Adrenal gland (tissue), 9 donors: ENCODE measurements at regions not wholly inside any gene's neighbourhood (a gene's known extent, or its start where the extent isn't known, plus 50 kb on each side); places are given as distances from the start of the nearest gene placed in this dataset.

ENCODE experiments used
- DNase-seq, 7 donors: peaks; one replicate each; pipeline ENCODE4 v3.0.0-alpha.2; 2019 to 2020
- H3K27ac ChIP-seq, 5 donors: fragments of 200-600 bp; sonication (generic) in 4 of 5; 1 replicate in 3 of 5; 2 replicates in 2 of 5; pipeline versions ENCODE4 v1.5.1 to v1.8.0; 2016 to 2020; ENCODE audit warnings: mild to moderate bottlenecking in 1 of 5
- H3K27me3 ChIP-seq: fragments of 200-600 bp; 2 replicates; pipeline ENCODE4 v1.8.0; 2021
- H3K36me3 ChIP-seq, 2 donors: fragments of 200-600 bp; replicated peaks in 1 of 2; 1 replicate in 1 of 2; 2 replicates in 1 of 2; pipeline versions ENCODE4 v1.5.1 to v1.8.0; 2018 to 2022
- H3K4me1 ChIP-seq, 2 donors: fragments of 200-600 bp; replicated peaks in 1 of 2; 1 replicate in 1 of 2; 2 replicates in 1 of 2; pipeline versions ENCODE4 v1.5.1 to v1.8.0; 2018 to 2021
- H3K4me3 ChIP-seq, 4 donors: fragments of 200-600 bp; sonication (generic) in 3 of 4; one replicate each; pipeline ENCODE4 v1.5.1; 2016 to 2018
- H3K9me3 ChIP-seq, 3 donors: fragments of 200-600 bp; sonication (generic) in 1 of 3; replicated peaks in 1 of 3; 1 replicate in 2 of 3; 2 replicates in 1 of 3; pipeline versions ENCODE4 v1.5.1 to v1.8.0; 2016 to 2021
- POLR2A ChIP-seq, 2 donors: fragments of 450-650 bp; IDR thresholded peaks; one replicate each; pipeline ENCODE4 v1.6.1; 2017; ENCODE audit warnings: antibody characterized with exemption in 2 of 2, mild to moderate bottlenecking in 2 of 2, moderate library complexity in 1 of 2
- WGBS, 4 donors: extraction: QIAGEN DNeasy Blood & Tissue Kit in 2 of 4; methylation state at CpG; one replicate each; pipeline versions ENCODE4 v1.1.5 to v1.1.7; 2013 to 2017; 5-methylcytosine and 5-hydroxymethylcytosine counted together
- intact Hi-C, 2 donors: fragments of 100-400 bp; cut with DNase I; formaldehyde crosslinking; loops; one replicate each; pipeline versions ENCODE4 v1.14.1 to v1.15.0; 2022 to 2023
- TF ChIP-seq, protein P1 (sequence below), 6 experiments: fragments of 450-650 bp in 4 of 6; fragments of 200-600 bp in 2 of 6; sonication (generic) in 1 of 6; IDR thresholded peaks; 1 replicate in 5 of 6; 2 replicates in 1 of 6; pipeline versions ENCODE4 v1.5.1 to v1.8.0; 2016 to 2021; ENCODE audit warnings: antibody characterized with exemption in 6 of 6, mild to moderate bottlenecking in 2 of 6, moderate library complexity in 1 of 6
- donor health status: healthy with polysubstance abuse.
- donor health status: Bipolar disorder and iron deficiency.
- donor health status: DM: yes; HTN: yes; CAD: no.
- donor health status: DM: no; HTN: no; CAD: no.
- donor health status: DM: no; HTN: no; CAD: no.

GRCh38 chr9:99635032-99635431 is 186.7 kb upstream of the NR4A3 start:
- TF ChIP-seq, protein P1, sequence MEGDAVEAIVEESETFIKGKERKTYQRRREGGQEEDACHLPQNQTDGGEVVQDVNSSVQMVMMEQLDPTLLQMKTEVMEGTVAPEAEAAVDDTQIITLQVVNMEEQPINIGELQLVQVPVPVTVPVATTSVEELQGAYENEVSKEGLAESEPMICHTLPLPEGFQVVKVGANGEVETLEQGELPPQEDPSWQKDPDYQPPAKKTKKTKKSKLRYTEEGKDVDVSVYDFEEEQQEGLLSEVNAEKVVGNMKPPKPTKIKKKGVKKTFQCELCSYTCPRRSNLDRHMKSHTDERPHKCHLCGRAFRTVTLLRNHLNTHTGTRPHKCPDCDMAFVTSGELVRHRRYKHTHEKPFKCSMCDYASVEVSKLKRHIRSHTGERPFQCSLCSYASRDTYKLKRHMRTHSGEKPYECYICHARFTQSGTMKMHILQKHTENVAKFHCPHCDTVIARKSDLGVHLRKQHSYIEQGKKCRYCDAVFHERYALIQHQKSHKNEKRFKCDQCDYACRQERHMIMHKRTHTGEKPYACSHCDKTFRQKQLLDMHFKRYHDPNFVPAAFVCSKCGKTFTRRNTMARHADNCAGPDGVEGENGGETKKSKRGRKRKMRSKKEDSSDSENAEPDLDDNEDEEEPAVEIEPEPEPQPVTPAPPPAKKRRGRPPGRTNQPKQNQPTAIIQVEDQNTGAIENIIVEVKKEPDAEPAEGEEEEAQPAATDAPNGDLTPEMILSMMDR (IDR thresholded peaks at IDR 0.05) = no peak
- no peak for TF ChIP-seq POLR2A (IDR thresholded peaks at IDR 0.05)
- Histone ChIP-seq H3K27ac (no peak overlapping the region), H3K4me1 (no peaks in the 10 kb centered on the region), H3K9me3 (no peaks in the 10 kb centered on the region), H3K4me3 (no peak overlapping the region), H3K27me3 (no peaks in the 10 kb centered on the region), H3K36me3 (no peaks in the 10 kb centered on the region)
- WGBS, 4 donors = 91 to 98% (median 93%) methylated on average over 3 of the region's 3 CpGs
- intact Hi-C loops = no loop called here
- DNase-seq = no peak

GRCh38 chr9:99637641-99638040 is 184.0 kb upstream of the NR4A3 start:
- no peak overlapping the region for H3K27ac ChIP-seq
- peaks cover 0 to 6% of the 10 kb centered on the region in 2 donors for H3K4me1 ChIP-seq
- H3K9me3 ChIP-seq = no peaks in the 10 kb centered on the region
- no peaks in the 10 kb centered on the region for H3K27me3 ChIP-seq
- intact Hi-C loops = no loop called here
- no peak for DNase-seq
- 74 to 82% (median 77%) methylated on average over 3 of the region's 3 CpGs for WGBS, 4 donors
- no peaks in the 10 kb centered on the region for H3K36me3 ChIP-seq
- TF ChIP-seq POLR2A (IDR thresholded peaks at IDR 0.05) = no peak
- TF ChIP-seq, protein P1 (IDR thresholded peaks at IDR 0.05) = no peak
- H3K4me3 ChIP-seq = no peak overlapping the region

DNA sequence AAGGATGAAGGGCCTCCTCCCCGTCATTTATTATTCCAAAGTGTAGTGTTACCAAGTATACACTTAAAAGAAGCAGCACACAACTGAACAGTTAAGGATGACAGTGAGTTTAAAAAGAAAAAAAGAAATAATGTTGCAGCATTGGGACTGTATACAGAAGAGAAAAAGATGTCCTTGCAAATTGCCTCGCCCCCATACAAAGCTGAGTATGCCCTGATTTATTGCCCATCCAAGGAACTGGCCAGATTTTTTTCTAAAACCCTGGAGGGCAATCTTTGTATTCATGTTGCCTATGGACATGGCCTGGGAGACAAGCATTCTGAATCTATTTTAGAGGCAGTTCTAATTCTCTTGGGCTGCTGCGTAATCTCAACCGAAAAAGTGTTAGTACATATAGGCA is 182.7 kb upstream of the NR4A3 start:
- no peak overlapping the region for H3K4me3 ChIP-seq
- no peaks in the 10 kb centered on the region for H3K36me3 ChIP-seq
- TF ChIP-seq, protein P1 (IDR thresholded peaks at IDR 0.05) = no peak
- no peak for TF ChIP-seq POLR2A (IDR thresholded peaks at IDR 0.05)
- no peaks in the 10 kb centered on the region for H3K9me3 ChIP-seq
- no peaks in the 10 kb centered on the region for H3K27me3 ChIP-seq
- H3K4me1 ChIP-seq = peaks cover 0 to 6% of the 10 kb centered on the region in 2 donors
- intact Hi-C loops = no loop called here
- H3K27ac ChIP-seq = no peak overlapping the region
- DNase-seq = no peak
- 76 to 82% (median 79%) methylated on average over 4 of the region's 4 CpGs for WGBS, 4 donors

DNA sequence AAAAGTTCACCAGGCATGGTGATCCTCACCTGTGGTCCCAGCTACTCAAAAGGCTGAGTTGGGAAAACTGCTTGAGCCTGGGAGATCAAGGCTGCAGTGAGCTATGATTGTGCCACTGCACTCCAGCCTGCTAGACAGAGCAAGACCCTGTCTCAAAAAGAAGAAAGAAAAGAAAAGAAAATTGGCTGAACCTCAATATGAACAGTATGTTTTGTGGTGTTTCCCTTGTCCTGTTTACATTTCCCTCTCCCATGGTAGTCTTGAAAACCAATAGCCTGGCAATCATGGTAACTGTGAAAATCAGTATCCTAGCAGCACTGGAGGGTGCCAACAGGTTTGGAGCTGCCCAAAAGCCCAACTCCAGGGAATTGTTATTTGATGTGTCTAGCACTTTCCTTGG is 174.1 kb upstream of the NR4A3 start:
- Histone ChIP-seq H3K9me3 (no peaks in the 10 kb centered on the region), H3K4me1 (no peaks in the 10 kb centered on the region), H3K36me3 (no peaks in the 10 kb centered on the region), H3K27me3 (no peaks in the 10 kb centered on the region), H3K4me3 (no peak overlapping the region), H3K27ac (no peak overlapping the region)
- no peak for DNase-seq
- intact Hi-C loops = no loop called here
- no peak for TF ChIP-seq POLR2A (IDR thresholded peaks at IDR 0.05)
- TF ChIP-seq, protein P1 (IDR thresholded peaks at IDR 0.05) = no peak
